OCI-LY3 (cell line): ENCODE measurements at regions not wholly inside any gene's neighbourhood (a gene's known extent, or its start where the extent isn't known, plus 50 kb on each side); places are given as distances from the start of the nearest gene placed in this dataset.

Source experiments
- H2AFZ ChIP-seq: fragments of 200-600, 300-600 bp; shearing (Covaris generic); 2 replicates; pipeline ENCODE4 v1.6.0; 2014; ENCODE audit warnings: antibody characterized with exemption, low read depth, low read length
- H3K27ac ChIP-seq: fragments of 200-600, 300-600 bp; sonication (generic); 2 replicates; pipeline ENCODE4 v1.5.1; 2014; ENCODE audit warnings: mild to moderate bottlenecking, low read length, moderate library complexity, mixed read lengths
- H3K27me3 ChIP-seq: fragments of 200-600, 300-600 bp; sonication (generic); 2 replicates; pipeline ENCODE4 v1.6.1; 2014; ENCODE audit warnings: low read depth, low read length, mixed read lengths
- H3K36me3 ChIP-seq: fragments of 200-600, 300-600 bp; sonication (generic); replicated peaks from 2 replicates; pipeline ENCODE3; 2014; ENCODE audit warnings: low read depth, low read length, mixed read lengths
- H3K4me1 ChIP-seq: fragments of 300-600, 200-600 bp; sonication (generic); 2 replicates; pipeline ENCODE4 v1.6.1; 2014; ENCODE audit warnings: low read length, mixed read lengths
- H3K4me2 ChIP-seq: fragments of 200-600, 300-600 bp; sonication (generic); 2 replicates; pipeline ENCODE4 v1.6.1; 2014; ENCODE audit warnings: low read length, mixed read lengths
- H3K4me3 ChIP-seq: fragments of 300-600, 200-600 bp; sonication (generic); 2 replicates; pipeline ENCODE4 v1.5.1; 2014; ENCODE audit warnings: antibody characterized with exemption, mild to moderate bottlenecking, low read length, moderate library complexity
- H3K79me2 ChIP-seq: fragments of 300-600, 200-600 bp; shearing (Covaris generic); 2 replicates; pipeline ENCODE4 v1.6.1; 2014; ENCODE audit warnings: mild to moderate bottlenecking, low read length, mixed read lengths
- H3K9ac ChIP-seq: fragments of 300-600, 200-600 bp; shearing (Covaris generic); 2 replicates; pipeline ENCODE4 v1.6.0; 2014; ENCODE audit warnings: mild to moderate bottlenecking, low read length, moderate library complexity
- H3K9me3 ChIP-seq: fragments of 200-600, 300-600 bp; shearing (Covaris generic); 2 replicates; pipeline ENCODE4 v1.6.1; 2014; ENCODE audit warnings: low read length, mixed read lengths; ENCODE audit not compliant: insufficient read depth
- H4K20me1 ChIP-seq: fragments of 200-600, 300-600 bp; sonication (generic); 2 replicates; pipeline ENCODE4 v1.6.1; 2016; ENCODE audit warnings: low read length, mixed read lengths; ENCODE audit not compliant: insufficient read depth
- EZH2phosphoT487 ChIP-seq: fragments of 200-600 bp; shearing (Covaris generic); IDR thresholded peaks from 2 replicates; pipeline ENCODE4 v1.6.1; 2018; ENCODE audit warnings: antibody characterized with exemption, mixed run types, low read depth
- TF ChIP-seq, protein P1 (sequence below): fragments of 200-600, 300-600 bp; sonication (generic); IDR thresholded peaks from 2 replicates; pipeline ENCODE4 v1.5.1; 2014; ENCODE audit warnings: antibody characterized with exemption, low read length, low read depth

DNA sequence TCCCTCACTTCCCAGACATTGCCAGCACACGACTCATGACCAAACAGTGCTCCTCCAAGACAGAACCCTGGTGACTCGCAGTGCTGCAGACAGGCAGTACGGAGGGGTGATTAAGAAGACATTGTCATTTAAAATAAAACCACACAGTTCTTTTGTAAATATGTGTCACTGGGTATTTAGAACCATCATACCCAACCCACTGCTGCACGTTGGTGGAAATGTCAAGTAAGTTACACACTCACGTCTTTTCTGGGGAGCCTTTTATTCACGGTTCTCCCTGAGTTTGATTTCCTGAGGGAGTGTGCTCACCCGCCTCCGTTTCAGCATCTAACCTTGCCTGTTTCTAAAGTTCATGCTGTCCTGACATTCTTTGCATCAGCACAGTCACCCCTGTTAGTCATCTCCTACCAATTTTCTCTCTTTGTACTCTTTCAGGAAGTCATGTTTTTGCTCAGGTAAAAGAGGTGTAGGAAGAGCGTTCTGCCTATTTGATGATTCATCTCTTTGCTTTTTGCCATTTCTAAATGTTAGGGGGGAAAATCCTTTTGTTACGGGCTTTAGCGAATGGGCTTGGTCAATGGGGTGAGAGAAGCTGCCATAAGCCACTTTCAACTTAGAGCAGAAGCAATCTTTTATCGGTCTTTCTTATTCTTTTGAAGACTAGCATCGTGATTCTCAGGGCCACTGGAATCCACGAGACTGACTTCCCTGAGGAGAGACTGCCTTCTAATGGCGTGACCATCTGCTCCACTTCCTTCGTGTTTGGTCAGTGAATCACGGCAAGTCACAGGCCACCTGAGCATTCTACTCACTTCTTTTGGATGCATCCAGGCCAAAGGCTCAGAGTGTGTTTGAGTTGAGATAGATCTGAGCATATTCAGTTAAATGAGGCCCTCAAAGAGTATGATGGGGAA lies 512.8 kb upstream of the JARID2 start:
- H3K9me3 ChIP-seq: no peaks in the 10 kb centered on the region
- H3K4me1 ChIP-seq: peaks cover 46% of the 10 kb centered on the region
- H3K27ac ChIP-seq: no peak overlapping the region

DNA sequence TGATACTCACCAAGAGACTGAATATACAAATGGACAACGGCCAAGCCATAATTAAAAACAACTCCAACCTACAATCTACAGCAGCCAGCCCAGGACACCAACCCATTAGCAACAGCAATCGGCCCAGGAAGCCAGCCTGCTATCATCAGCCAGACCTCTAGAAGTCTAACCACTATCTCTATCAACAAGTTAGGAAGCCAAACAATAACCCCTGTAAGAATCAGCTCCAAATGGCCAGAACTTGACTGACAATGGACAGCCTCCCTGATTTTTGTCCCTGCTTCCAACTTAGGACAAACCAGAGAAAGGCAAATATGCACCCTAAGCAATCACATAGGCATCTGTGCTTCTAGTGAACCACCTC lies 511.8 kb upstream of the JARID2 start:
- H3K9ac ChIP-seq: no peak overlapping the region

More for the DNA sequence above, 512.8 kb upstream of the JARID2 start:
- H3K4me2 ChIP-seq: peak overlapping the region; percentile 16; the same call in 1 of the 2 replicates
- no peak overlapping the region for H3K9ac ChIP-seq
- H3K79me2 ChIP-seq: no peaks in the 10 kb centered on the region
- peaks cover 19% of the 10 kb centered on the region for H3K27me3 ChIP-seq
- H4K20me1 ChIP-seq: no peaks in the 10 kb centered on the region
- H3K4me3 ChIP-seq: no peak overlapping the region
- H3K36me3 ChIP-seq: no peaks in the 10 kb centered on the region
- no peak for TF ChIP-seq EZH2phosphoT487
- TF ChIP-seq, protein P1, sequence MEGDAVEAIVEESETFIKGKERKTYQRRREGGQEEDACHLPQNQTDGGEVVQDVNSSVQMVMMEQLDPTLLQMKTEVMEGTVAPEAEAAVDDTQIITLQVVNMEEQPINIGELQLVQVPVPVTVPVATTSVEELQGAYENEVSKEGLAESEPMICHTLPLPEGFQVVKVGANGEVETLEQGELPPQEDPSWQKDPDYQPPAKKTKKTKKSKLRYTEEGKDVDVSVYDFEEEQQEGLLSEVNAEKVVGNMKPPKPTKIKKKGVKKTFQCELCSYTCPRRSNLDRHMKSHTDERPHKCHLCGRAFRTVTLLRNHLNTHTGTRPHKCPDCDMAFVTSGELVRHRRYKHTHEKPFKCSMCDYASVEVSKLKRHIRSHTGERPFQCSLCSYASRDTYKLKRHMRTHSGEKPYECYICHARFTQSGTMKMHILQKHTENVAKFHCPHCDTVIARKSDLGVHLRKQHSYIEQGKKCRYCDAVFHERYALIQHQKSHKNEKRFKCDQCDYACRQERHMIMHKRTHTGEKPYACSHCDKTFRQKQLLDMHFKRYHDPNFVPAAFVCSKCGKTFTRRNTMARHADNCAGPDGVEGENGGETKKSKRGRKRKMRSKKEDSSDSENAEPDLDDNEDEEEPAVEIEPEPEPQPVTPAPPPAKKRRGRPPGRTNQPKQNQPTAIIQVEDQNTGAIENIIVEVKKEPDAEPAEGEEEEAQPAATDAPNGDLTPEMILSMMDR: no peak
- H2AFZ ChIP-seq: no peak overlapping the region

DNA sequence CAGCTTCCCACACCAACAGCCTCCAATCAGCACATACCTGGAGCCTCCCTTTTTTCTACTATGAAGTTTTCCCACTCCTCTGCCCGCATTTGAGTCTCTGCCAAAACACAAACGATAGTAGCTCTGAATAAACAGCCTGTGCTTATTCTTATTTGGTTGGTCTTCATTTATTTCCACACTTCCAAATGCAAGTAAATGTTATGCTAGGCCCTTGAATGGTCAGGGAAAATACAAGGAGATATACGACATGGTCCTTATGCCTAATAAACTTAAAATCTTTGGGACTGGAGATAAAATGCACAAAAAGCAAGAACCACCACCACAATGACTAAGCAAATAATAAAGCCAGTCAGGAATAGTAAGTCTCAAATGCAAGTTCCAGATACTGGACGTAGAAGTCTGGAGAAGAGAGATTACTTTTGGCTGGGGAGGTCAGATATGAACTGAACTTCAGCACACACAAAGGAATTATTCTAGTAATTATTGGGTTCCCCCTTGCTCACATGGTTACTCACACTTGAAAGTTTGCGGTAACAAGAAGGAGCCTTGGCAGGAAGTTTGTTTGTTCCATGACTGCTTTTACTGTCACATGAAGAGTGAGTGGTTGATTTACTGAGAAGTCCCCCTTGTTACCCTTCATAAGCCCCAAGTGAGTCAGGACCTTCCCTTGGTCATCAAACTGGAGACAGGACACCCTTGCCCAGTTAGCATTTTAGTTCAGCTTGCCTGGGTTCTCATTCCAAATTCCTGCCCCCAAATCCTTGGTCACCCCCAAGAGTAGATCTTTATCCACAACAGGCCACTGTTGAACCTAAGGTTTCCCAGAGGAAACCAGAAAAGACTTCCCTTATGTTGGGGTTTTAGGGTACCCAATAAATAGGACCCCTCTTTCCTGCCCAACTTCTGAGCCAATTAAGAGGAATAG lies 511.2 kb upstream of the JARID2 start:
- no peaks in the 10 kb centered on the region for H3K79me2 ChIP-seq

More for the DNA sequence above, 511.8 kb upstream of the JARID2 start:
- no peak overlapping the region for H3K4me3 ChIP-seq
- TF ChIP-seq, protein P1: no peak
- TF ChIP-seq EZH2phosphoT487: no peak
- no peak overlapping the region for H3K27ac ChIP-seq
- H3K9me3 ChIP-seq: no peaks in the 10 kb centered on the region
- peak overlapping the region; percentile 71; the same call in 1 of the 2 replicates for H3K4me2 ChIP-seq
- H4K20me1 ChIP-seq: no peaks in the 10 kb centered on the region
- peaks cover 49% of the 10 kb centered on the region for H3K4me1 ChIP-seq
- H3K79me2 ChIP-seq: no peaks in the 10 kb centered on the region
- H3K36me3 ChIP-seq: no peaks in the 10 kb centered on the region
- H3K27me3 ChIP-seq: peaks cover 19% of the 10 kb centered on the region
- no peak overlapping the region for H2AFZ ChIP-seq

More for the DNA sequence above, 511.2 kb upstream of the JARID2 start:
- Histone ChIP-seq H4K20me1 (no peaks in the 10 kb centered on the region), H3K36me3 (no peaks in the 10 kb centered on the region), H3K27me3 (peaks cover 19% of the 10 kb centered on the region), H3K9me3 (no peaks in the 10 kb centered on the region), H3K4me3 (0 out of 2 replicates have a peak overlapping the region, but pooled peaks have one; percentile 37), H3K4me2 (peak overlapping the region; percentile 71), H3K9ac (peak overlapping the region; percentile 37; the same call in 1 of the 2 replicates), H2AFZ (no peak overlapping the region), H3K27ac (peak overlapping the region; percentile 46; the same call in 1 of the 2 replicates), H3K4me1 (peaks cover 46% of the 10 kb centered on the region)
- TF ChIP-seq, protein P1: no peak
